GM23338 (cell line): ENCODE measurements at regions not wholly inside any gene's neighbourhood (a gene's known extent, or its start where the extent isn't known, plus 50 kb on each side); places are given as distances from the start of the nearest gene placed in this dataset.

Experiments
- EZH2 ChIP-seq: fragments of 200-600 bp; sonication (generic); IDR thresholded peaks from one replicate; pipeline ENCODE4 v1.8.0; 2017; ENCODE audit warnings: antibody characterized with exemption, mild to moderate bottlenecking, low read depth; ENCODE audit not compliant: unreplicated experiment
- TF ChIP-seq, protein P1 (sequence below), 2 experiments: fragments of 200-600 bp in 1 of 2; sonication (generic) in 1 of 2; conservative IDR thresholded peaks; 2 replicates each; pipeline versions ENCODE4 v1.5.1 to v1.6.1; 2016 to 2017; ENCODE audit warnings: antibody characterized with exemption in 2 of 2, low read depth in 2 of 2, mild to moderate bottlenecking in 2 of 2, moderate library complexity in 1 of 2

DNA sequence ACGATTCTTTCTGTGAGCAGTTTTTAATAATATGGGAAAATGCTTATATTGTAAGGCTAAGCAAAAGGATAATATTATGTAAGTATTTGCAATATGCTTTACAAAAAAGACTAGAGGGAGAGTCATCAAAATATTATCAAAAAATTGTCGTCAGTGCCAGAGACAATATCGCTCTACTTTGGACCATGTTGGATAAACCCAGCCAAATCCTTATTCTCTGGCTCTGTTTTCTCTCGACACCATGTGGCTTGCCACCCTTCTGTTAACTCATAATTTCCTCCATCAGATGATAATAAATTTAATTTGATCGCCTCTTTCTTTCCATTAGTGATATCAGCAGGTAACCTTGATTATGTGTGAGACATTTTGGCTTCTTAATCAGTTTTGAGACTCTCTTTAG lies 129.9 kb downstream of the CDC42EP3 start:
- TF ChIP-seq, protein P1, sequence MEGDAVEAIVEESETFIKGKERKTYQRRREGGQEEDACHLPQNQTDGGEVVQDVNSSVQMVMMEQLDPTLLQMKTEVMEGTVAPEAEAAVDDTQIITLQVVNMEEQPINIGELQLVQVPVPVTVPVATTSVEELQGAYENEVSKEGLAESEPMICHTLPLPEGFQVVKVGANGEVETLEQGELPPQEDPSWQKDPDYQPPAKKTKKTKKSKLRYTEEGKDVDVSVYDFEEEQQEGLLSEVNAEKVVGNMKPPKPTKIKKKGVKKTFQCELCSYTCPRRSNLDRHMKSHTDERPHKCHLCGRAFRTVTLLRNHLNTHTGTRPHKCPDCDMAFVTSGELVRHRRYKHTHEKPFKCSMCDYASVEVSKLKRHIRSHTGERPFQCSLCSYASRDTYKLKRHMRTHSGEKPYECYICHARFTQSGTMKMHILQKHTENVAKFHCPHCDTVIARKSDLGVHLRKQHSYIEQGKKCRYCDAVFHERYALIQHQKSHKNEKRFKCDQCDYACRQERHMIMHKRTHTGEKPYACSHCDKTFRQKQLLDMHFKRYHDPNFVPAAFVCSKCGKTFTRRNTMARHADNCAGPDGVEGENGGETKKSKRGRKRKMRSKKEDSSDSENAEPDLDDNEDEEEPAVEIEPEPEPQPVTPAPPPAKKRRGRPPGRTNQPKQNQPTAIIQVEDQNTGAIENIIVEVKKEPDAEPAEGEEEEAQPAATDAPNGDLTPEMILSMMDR (conservative IDR thresholded peaks at IDR 0.05; ENCODE audit: low read depth in 2 of 2), result no peak
- TF ChIP-seq EZH2, result no peak
